ENCODE measurements at regions not wholly inside any gene's neighbourhood (a gene's known extent, or its start where the extent isn't known, plus 50 kb on each side); places are given as distances from the start of the nearest gene placed in this dataset.

DNA sequence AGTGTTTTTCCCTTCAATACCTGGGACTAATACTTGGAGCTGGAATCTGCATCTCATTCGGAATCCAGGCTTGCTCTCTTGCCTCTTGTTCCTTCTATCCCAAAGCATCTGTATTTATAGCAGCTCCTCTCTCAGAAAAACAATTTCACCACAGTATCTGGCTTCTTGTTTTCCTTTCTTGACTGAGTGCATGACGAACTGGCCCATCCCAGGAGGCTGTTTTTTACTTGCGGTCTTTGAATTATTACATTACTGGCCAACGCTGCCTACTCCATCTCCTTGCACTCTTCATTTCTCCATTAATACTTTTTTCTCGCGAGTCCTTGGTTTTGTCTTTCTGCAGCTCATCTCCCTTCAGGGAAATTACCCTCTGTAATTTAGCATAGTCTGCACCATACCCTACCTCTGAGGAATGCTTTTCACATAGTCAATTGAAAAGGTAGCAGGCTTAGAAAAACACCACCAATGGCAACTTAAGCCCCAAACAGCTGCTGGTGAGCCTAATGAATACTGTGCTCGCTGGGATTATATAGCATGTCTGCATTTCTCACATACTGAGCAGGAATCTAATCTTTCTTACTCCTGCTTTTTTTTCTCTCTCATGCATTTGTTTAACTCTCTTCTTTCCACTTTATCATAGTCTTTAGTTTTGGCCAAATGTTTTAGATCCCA, 277.4 kb upstream of the SESN3 start:
- DNase-seq: no peak

DNA sequence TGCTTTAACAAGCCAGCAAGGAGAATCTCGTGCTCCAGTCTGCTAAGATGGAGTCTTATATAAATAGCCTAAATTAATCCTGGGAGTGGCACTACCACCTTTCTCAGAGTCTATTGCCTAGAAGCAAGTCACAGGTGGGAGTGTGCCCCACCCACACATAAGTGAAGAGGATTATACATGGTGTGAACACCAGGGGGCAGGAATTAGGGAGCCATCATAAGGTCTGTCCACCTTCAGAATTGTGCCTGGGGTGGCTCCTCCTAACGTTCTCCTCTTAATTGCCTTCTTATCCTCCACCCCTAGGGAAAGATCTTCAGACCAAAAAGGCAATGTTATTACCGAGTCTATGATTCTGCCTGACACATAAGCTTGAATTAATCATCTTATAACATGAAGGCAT, 276.8 kb upstream of the SESN3 start:
- DNase-seq: no peak

DNA sequence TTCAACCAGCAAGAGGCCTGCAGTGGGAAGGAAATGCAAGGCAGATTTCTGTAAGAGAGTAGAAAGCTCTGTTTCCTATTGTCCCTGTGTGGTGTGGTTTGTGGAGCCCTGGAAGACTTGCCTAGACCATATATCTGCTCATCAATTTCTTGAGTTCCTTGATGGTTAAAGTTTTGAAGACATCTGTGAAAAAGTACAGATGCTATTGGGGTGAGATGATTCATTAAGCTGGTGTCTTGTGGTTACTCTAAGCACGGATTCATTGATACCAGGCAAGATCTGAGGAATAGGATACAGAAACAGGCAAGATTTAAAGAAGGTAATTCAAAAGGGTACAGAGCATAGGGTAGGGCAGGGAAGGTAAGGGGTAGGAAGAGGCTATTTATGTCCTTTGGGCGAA, 275.8 kb upstream of the SESN3 start:
- DNase-seq: no peak

DNA sequence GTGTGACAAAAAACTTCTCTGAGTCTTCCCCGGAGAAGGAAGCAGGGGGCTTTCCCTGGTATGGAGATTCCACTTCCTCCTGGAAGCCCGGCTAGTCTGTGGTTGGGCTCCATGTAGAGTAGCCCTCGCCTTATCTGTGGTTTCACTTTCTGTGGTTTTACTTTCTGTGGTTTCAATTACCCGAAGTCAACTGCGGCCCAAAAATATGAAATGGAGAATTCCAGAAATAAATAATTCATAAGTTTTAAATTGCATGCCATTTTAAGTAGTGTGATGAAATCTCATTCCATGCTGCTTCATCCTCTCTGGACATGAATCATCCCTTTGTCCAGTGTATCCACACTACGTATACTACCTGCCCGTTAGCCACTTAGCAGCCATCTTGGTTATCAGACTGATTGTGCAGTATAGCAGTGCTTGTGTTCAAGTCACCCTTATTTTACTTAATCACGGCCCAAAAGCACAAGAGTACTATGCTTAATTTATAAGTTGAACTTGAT, 275.0 kb upstream of the SESN3 start:
- DNase-seq: no peak

DNA sequence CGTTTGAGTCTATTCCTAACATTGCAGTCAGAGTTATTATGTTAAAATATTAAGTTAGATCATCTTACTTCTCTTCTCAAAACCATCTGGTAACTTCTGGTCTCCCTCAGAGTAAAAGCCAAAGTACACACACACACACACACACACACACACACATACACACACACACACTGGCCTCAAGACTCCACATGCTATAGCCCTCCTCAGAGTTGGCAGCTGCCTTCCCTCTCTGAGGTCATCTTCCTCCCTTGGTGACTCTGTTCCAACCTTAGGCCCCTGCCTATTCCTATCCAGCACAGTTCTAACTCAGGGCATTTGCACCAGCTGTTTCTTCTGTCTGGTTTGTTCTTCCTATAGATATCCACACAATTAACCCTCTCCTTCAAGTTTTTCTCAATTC, 272.0 kb upstream of the SESN3 start:
- no peak for DNase-seq

DNA sequence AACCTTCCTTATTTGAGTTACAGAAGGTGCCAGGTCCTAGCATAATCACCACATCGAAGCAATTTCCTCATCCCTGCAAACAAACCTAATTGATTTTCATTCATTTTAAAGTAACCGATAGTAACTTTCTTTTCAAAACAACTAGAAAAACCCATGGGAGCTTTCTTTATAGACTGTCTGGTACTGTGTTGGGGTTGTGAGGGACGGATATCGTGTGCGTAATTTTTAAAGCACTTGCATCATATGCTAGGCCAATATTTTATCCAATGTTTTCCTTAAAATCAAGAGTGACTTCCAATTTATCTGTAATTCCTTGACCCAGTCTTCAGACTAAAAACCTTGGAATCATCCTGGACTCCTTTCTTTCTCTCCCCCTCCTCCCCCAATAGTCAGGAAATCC, 271.5 kb upstream of the SESN3 start:
- no peak for DNase-seq

DNA sequence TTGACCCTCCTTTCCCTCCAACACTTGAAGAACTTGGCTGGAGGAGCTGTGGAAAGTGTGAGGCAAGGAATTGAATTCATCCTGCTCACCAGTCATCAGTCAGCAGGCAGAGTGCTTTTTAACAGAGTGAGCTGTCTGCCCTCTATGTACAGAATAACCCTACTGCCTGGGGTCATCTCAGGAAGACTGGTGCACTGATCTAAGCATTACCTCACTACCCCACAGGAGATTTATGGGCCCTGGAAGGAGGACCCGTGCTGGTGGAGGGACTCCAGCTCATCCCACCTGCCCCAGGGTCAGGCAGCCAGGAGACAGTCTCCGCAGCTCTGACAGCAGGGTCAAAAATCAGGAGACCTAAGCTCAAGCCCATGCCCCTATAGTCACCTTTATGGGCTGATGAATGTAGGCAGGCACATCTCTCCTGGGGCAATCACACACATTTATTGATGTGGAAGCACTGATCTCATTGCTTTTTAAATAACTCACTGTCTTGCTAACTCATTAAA, 270.8 kb upstream of the SESN3 start:
- DNase-seq: no peak

DNA sequence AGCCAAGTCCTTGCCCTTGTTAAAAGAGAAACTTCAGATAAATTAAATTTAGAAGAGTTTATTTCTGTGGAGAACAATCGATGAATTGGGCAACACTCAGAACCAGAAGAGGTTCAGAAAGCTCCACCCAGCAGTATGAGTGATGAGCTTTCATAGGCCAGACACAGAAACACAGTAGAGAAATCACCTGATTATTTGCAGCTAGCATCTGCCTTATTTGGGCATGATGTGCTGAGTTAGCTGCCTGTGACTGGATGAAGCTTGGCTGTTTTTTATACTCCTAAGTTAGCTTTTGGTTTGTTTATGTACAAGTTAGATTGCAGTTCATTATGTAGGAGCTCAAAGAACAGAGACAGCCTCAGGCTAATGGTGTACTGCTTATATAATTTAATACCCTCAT, 269.5 kb upstream of the SESN3 start:
- DNase-seq: no peak

DNA sequence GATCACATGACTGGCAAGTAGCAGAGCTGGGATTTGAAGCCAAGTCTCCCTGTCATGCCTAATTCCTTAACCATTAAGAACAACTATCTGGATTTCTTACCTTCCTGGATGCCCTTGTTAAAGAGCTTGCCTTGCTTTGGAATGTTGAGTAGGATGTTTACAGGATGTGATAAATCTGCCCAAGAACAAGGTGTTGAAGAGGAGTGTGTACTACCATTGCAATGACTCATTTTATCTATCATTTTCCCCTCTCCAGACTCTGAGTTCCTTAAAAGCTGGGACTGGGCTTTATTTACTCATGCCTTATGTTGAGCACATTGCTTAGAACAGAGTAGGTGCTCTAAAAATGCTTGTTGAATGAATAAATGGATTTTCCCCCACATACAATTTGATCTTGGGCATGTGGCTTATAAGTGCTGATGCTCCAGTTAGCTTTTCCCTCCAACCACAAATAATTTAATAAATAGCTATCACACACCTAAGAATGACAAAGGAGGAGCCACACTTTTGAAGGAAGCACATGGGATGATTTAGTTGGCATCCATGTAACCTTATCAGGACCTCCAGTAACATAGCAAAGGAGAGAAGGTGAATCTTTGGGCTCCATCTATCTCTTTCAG, 268.6 kb upstream of the SESN3 start:
- no peak for DNase-seq

DNA sequence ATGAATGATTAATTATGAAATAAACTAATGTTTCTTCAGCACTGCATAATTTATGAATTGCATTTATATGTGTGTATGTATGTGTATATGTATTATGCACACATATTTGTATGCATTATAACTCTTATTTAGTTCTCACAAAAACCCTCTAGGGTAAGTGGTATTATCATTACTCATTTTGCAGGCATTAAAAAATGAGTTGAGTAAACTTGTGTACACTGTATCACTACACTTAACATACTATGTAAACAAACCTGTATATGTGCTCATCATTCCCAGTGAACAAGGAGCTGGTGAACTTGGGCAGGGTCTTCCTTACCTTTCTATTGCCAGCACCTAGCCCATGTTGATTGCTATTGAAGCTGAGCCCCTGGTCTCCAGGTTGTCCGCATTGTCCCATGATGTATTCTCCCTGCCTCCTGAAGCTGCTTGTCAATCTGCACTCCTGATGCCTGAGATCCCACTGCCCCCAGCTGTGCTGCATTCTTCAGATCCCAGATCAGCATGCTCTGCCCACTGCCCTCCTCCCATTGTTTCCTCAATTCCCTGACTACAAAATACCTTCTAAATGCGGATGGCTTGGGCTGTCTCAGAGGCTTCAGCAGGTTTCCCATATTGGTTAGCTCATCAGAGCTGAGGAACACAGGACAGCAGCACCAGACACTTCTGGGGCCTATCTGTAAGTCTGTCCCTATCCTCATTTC, 267.9 kb upstream of the SESN3 start:
- no peak for DNase-seq

DNA sequence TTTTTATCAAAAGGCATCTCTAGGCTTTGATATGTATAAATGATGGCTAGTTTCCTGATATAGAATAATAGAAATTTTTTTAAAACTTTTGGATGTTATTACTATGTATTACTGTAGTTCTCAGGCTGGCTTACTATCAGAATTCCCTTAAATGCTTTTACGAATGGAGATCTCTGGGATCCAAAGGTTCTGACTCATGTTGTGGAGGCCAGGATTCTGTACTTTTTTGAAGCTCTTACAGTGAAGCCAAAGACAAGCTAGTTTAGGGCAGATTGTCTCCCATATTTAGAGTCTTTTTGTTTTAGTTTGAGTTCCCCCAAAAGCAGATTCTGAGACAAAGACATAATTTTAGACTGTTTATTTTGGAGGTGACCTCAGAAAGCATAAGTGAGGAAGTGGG, 265.9 kb upstream of the SESN3 start:
- DNase-seq: no peak

DNA sequence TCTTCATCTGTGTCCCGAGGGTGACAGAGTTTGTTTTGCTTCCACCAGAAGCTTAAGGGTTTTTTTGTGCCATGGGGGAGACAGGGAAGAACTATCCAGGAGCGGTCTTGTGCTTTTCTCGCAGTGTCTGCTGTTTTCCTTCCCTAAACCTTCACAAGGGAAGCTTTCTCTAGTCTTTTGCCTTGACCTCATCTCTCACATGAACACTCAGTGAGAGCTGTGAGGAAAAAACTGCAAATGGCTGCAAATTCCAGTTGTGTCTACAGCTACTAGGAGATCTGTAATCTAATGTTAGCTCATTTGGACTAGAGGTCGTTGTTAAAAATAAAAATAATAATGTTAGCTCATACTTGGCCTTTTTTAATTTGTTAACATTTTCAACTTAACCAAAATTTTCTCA, 264.7 kb upstream of the SESN3 start:
- DNase-seq: no peak

DNA sequence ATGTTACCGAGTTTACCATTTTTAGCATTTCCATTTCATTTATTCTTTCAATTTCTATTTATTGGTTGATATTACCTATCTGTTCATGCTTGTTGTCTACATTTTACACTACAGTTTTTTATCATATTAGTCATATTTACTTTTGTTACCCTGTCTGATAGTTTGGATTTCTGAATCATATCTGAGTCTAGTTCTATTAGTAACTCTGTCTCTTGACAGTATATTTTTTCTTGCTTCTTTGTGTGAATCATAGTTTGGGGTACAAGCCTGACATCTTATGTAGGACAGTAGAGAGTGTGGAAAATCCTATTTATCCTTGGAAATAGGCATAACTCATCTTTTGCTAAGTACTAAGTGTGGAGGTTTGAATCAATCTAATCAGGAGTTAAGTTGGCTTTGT, 263.9 kb upstream of the SESN3 start:
- DNase-seq: no peak

DNA sequence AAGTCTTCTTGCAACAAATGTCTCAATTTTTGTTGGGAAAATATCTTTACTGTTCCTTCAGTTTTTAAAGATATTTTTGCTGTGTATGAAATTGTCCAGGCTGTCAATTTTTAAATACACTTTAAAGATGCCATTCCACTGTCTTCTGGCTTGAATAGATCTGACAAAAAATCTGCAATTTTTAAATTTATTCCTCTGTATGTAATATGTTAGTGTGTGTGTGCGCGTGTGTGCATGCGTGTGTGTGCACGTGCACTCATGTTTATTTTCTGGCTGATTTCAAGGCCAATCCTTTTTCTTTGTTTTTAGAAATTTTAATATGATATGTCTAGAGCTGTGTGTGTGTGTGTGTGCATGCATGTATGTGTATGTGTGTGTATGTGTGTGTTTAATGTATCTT, 263.2 kb upstream of the SESN3 start:
- no peak for DNase-seq

DNA sequence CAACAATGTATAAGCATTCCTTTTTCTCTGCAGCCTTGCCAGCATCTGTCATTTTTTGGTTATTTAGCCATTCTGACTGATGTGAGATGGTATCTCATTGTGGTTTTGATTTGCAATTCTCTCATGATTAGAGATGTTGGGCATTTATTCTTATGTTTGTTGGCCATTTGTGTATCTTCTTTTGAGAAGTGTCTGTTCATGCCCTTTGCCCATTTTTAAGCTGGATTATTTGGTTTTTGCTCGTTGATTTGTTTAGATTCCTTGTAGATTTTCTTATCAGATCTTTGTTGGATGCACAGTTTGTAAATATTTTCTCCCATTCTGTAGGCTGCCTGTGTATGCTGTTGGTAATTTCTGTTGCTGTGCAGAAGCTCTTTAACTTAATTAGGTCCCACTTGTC, 259.6 kb upstream of the SESN3 start:
- no peak for DNase-seq

DNA sequence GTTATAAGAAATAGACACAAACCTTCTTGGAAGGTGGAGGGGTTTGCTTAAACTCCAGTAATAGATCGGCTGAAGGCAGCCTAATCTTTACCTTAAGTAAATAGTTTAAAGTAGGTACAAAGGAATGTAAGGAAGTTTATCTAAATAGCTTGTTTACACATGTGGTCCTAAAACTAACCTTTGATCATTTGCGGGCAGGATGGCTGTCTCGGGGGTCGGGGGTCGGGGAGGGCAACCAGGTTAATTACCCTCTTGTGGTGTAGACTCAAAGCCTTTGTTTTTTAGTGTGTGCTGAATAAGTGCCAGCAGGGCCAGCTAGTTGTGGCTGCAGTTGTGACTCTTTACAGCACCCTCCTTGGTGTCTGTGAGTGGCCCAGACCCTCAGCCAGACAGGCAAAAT, 256.9 kb upstream of the SESN3 start:
- DNase-seq: no peak

DNA sequence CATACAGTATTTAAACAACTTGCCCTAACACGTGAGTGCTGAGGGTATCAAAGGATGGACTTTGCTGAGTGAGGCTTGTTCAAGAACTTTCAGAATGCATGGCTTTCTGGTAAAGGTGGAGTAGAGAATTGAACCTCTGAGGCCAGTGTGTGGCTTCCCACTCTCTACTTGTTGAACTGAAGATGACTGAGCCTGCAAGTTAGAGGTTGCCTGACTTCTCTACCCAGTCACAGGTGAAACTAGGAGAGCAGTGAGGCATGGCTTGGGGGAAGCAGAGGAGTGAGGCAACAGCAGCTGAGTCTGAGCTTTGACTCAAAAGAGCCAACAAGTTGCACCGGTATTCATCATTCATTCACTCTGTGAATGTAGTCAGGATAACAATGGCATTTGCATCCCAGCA, 256.4 kb upstream of the SESN3 start:
- DNase-seq: no peak

DNA sequence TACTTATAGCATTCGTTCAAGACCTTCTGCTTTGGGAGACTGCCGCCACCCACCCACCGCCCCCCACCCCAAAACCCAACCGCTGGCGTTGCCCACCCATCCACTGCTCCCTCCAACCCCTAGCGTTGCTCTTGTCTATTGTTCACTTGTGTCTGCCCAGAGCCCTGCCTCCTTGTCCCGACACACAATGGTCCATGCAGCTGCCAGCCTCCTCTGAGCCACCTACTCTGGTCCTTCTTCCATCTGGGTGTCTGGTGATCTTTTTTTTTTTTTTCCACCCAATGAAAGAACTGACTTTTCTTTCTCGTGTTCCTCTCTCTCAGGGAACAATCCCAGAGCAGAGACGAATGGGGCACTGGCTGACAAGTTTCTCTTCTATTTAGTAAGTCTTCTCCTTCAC, 256.0 kb upstream of the SESN3 start:
- no peak for DNase-seq

DNA sequence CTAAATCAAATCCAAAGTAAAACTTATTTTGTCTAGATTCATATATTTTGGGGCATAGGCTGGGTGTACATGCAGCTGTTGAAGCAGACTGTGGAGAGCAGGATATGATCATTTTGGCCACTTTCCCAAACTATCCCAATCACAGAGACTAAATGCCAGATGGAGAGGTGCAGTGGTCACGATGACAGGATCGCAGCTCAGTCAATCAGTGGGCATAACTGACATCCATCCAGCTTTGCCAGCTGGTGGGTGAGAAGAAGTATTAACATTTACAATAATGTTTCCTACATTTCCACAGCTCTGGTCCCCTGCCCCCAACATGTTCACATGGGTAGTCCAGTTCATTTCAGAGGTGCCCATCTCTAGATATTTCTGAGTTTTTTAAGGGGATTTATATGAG, 255.5 kb upstream of the SESN3 start:
- no peak for DNase-seq

DNA sequence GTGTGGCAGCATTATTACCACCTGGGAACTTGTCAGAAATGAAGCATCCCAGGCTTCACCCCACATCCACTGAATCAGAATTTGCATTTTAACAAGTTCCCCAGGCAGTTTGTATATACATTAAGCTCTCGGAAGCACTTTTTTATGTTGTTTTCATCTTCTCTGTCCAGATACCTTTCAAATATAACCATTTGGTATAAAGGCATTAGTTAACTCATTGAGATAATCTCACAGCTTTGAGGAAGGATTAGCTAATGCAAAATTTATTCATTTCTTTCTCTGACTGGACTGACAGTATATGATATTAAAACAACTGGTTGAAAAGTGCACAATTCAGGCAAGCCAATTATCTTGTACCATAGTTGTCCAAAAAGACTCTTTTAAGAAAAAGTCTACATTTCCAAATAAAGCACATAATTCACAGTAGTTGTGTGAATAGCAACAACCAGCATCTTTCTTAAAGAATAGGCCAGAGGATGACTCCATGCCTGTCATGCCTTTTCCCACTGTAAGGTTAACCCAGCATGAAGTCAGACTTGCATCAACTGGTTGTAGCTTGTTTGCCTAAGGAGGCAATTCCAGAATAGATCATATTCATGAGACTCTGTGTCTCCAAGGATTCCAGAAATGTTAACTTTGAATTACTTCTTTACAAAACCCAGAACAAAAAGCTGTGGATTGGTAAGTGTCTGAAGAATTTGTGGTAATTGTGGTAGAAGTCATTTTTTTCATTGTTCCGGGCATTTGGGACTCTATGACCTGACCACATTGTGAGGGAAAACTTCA, 254.3 kb upstream of the SESN3 start:
- DNase-seq: no peak

DNA sequence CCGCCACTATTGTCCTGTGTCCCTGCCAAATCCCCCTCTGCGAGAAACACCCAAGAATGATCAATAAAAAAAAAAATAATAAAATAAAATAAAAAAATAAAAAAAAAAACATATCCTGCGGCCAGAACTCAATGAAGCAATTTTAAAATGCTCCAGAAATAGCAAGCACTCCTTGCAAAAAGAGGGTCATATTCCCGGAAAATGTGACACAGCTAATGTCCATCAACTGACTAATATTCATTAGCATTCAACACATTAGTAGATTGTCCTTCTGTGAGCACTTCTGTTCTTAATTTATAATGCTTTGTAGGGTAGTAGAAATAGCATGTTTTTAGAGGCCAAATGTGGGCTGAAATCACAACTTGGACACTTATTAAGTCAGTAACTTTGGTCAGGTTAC, 252.3 kb upstream of the SESN3 start:
- DNase-seq: no peak

DNA sequence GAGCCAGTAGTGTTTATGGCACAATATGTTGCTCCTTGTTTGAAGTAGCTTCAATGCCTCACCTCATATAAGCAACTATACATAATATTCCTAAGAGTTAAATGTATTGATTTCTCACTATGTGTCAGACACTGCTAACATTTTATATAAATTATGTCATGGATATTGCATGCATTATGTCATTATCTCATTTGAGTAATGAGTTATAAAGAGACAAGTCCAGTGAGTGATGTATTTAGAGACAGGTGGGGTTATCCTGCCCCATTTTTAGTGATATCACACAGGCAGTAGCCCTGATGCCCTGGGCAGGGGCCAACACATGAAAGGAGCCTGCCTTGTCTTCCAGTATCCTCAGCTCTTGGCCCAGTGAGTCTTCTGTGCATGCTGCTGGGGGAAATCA, 247.0 kb upstream of the SESN3 start:
- no peak for DNase-seq

DNA sequence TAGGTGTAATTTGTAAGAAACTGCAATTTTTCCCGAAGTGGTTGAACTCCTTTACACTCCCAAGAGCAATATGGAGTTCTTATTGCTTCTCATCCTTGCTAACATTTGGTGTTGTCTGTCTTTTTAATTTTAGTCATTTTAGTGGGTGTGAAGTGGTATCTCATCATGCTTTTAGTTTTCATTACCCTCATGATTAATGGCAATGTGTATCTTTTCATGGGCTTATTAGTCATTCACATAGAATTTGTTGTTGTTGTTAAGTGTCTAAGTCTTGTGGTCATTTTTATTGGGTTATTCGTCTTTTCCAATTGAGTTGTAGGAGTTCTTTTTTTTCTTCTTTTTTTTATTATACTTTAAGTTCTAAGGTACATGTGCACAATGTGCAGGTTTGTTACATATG, 238.3 kb upstream of the SESN3 start:
- DNase-seq: no peak

All from SW 1271 (cell line).